Bronchial epithelial cell (primary cell): ENCODE measurements at regions not wholly inside any gene's neighbourhood (a gene's known extent, or its start where the extent isn't known, plus 50 kb on each side); places are given as distances from the start of the nearest gene placed in this dataset.
A peak's percentile ranks its signal among the peaks of the same experiment; 100 is the strongest.

Experiments used
- DNase-seq: peaks from one replicate; pipeline ENCODE4 v3.0.0-alpha.2; 2010; ENCODE audit warnings: low read depth
- FAIRE-seq: peaks from 2 replicates; lab custom pipeline; 2011; peaks lifted over from hg19 to GRCh38; lab: Jason Lieb, UNC
- H3K27me3 ChIP-seq: 2 replicates; pipeline ENCODE4 v1.5.1; 2011; ENCODE audit warnings: low read length; ENCODE audit not compliant: control insufficient read depth, insufficient read depth
- H3K36me3 ChIP-seq: 2 replicates; pipeline ENCODE4 v1.5.1; 2011; ENCODE audit warnings: low read length; ENCODE audit not compliant: control insufficient read depth, insufficient read depth
- H3K4me3 ChIP-seq: 2 replicates; pipeline ENCODE4 v1.5.1; 2011; ENCODE audit warnings: mild to moderate bottlenecking, low read depth, low read length, control low read depth
- CTCF ChIP-seq: IDR thresholded peaks from 2 replicates; pipeline ENCODE4 v1.5.1; 2011; ENCODE audit warnings: mild to moderate bottlenecking, moderate library complexity, low read length, control low read depth, inconsistent platforms; ENCODE audit not compliant: insufficient read depth, severe bottlenecking

- Histone ChIP-seq H3K27me3 (no peaks in the 10 kb centered on the region), H3K4me3 (no peak overlapping the region), H3K36me3 (no peaks in the 10 kb centered on the region)
- DNase-seq (no peak), FAIRE-seq (no peak)
- TF ChIP-seq CTCF: no peak
Observed at GRCh38 chr6:6916598-6916997, 191.2 kb upstream of the RREB1 start.

GRCh38 chr6:6918216-6918983 is 189.4 kb upstream of the RREB1 start:
- DNase-seq (peak; percentile 84), FAIRE-seq (no peak)
- H3K36me3 ChIP-seq: no peaks in the 10 kb centered on the region
- no peak for TF ChIP-seq CTCF
- no peaks in the 10 kb centered on the region for H3K27me3 ChIP-seq
- H3K4me3 ChIP-seq: no peak overlapping the region

- no peak for TF ChIP-seq CTCF
- no peaks in the 10 kb centered on the region for H3K27me3 ChIP-seq
- no peak overlapping the region for H3K4me3 ChIP-seq
- FAIRE-seq: no peak
- H3K36me3 ChIP-seq: no peaks in the 10 kb centered on the region
- DNase-seq: peak; percentile 40
Observed at GRCh38 chr6:6919173-6919572, 188.6 kb upstream of the RREB1 start.

- Histone ChIP-seq H3K36me3 (no peaks in the 10 kb centered on the region), H3K27me3 (no peaks in the 10 kb centered on the region), H3K4me3 (no peak overlapping the region)
- TF ChIP-seq CTCF: no peak
- FAIRE-seq: no peak
- no peak for DNase-seq
Observed at GRCh38 chr6:6920114-6920986, 187.4 kb upstream of the RREB1 start.

GRCh38 chr6:6920987-6921313 is 186.8 kb upstream of the RREB1 start:
- Histone ChIP-seq H3K36me3 (no peaks in the 10 kb centered on the region), H3K4me3 (no peak overlapping the region), H3K27me3 (no peaks in the 10 kb centered on the region)
- FAIRE-seq (no peak), DNase-seq (no peak)
- no peak for TF ChIP-seq CTCF
